ENCODE measurements at regions not wholly inside any gene's neighbourhood (a gene's known extent, or its start where the extent isn't known, plus 50 kb on each side); places are given as distances from the start of the nearest gene placed in this dataset.

GRCh38 chr1:166273618-166274017 is 106.8 kb upstream of the FAM78B start:
- no peak for TF ChIP-seq JUND (IDR thresholded peaks at IDR 0.05)
- no peak for TF ChIP-seq EZH2 (IDR thresholded peaks at IDR 0.05)
- TF ChIP-seq EGR1 (IDR thresholded peaks at IDR 0.05; ENCODE audit: low read depth): no peak
- no peak for TF ChIP-seq POLR2A (IDR thresholded peaks at IDR 0.05; ENCODE audit: borderline replicate concordance, extremely low read depth, insufficient read depth, insufficient read length)
- no peak for TF ChIP-seq RAD21 (IDR thresholded peaks at IDR 0.05; ENCODE audit: low read depth)
- no peak for TF ChIP-seq CTCF (IDR thresholded peaks at IDR 0.05 in 2 of 3, conservative IDR thresholded peaks at IDR 0.05 in 1 of 3; ENCODE audit: borderline replicate concordance in 1 of 3, insufficient read depth in 1 of 3, low read depth in 2 of 3, low read length in 2 of 3)
